IMR-90 (cell line): ENCODE measurements at regions not wholly inside any gene's neighbourhood (a gene's known extent, or its start where the extent isn't known, plus 50 kb on each side); places are given as distances from the start of the nearest gene placed in this dataset.

Experiments used
- ATAC-seq: fragments of 200-7000 bp; cut with Tn5 transposase; 2 replicates; pipeline ENCODE4 v1.9.1; 2020; ENCODE audit warnings: low read depth, mild to moderate bottlenecking, moderate library complexity
- BruUV-seq: library from RNA; stranded (reverse); fragments of 400-500 nt; replicated peaks from 2 replicates; lab custom pipeline; 2021; lab: Mats Ljungman, UMichigan
- CTCF ChIA-PET: fragments of 300-600 bp; formaldehyde crosslinking; extraction: SDS; loops from one replicate; lab custom pipeline; 2021; ENCODE audit warnings: antibody characterized with exemption; lab: Yijun Ruan, JAX
- POLR2A ChIA-PET: fragments of 300-600 bp; sonication (Branson Sonifier 250); formaldehyde crosslinking; loops from one replicate; lab custom pipeline; 2022; ENCODE audit warnings: antibody characterized with exemption; ENCODE audit not compliant: unreplicated experiment; lab: Charles Lee
- DNase-seq: peaks from one replicate; pipeline ENCODE4 v3.0.0; 2013
- H2AFZ ChIP-seq: replicated peaks from 2 replicates; pipeline ENCODE3; 2013; ENCODE audit warnings: low read length, mild to moderate bottlenecking; ENCODE audit not compliant: poor library complexity
- H2AK5ac ChIP-seq: 2 replicates; pipeline ENCODE4 v1.6.1; 2013; ENCODE audit warnings: low read depth, low read length, inconsistent platforms
- H2AK9ac ChIP-seq: replicated peaks from 2 replicates; pipeline ENCODE3; 2013; ENCODE audit warnings: mild to moderate bottlenecking, low read depth, low read length, moderate library complexity; ENCODE audit not compliant: poor library complexity
- H2BK120ac ChIP-seq: 2 replicates; pipeline ENCODE4 v1.6.1; 2013; ENCODE audit warnings: low read depth, low read length, inconsistent platforms
- H2BK15ac ChIP-seq: 3 replicates; pipeline ENCODE4 v1.6.1; 2013; ENCODE audit warnings: low read depth, low read length, inconsistent platforms
- H2BK20ac ChIP-seq: 2 replicates; pipeline ENCODE4 v1.6.1; 2013; ENCODE audit warnings: low read depth, mild to moderate bottlenecking, inconsistent platforms, low read length, moderate library complexity
- H2BK5ac ChIP-seq: 2 replicates; pipeline ENCODE4 v1.6.1; 2013; ENCODE audit warnings: mild to moderate bottlenecking, low read depth, low read length, inconsistent platforms; ENCODE audit not compliant: poor library complexity, severe bottlenecking
- H3K14ac ChIP-seq: replicated peaks from 2 replicates; pipeline ENCODE4 v1.6.1; 2013; ENCODE audit warnings: low read depth, low read length, inconsistent platforms
- H3K18ac ChIP-seq: 2 replicates; pipeline ENCODE4 v1.6.1; 2013; ENCODE audit warnings: low read depth, low read length, control low read depth
- H3K23ac ChIP-seq: 2 replicates; pipeline ENCODE4 v1.6.1; 2013; ENCODE audit warnings: low read depth, low read length, inconsistent platforms
- H3K27ac ChIP-seq: 2 replicates; pipeline ENCODE4 v1.5.1; 2013; ENCODE audit warnings: mild to moderate bottlenecking, control low read depth, low read length; ENCODE audit not compliant: insufficient read depth
- H3K27me3 ChIP-seq: 2 replicates; pipeline ENCODE4 v1.6.1; 2013; ENCODE audit warnings: low read length; ENCODE audit not compliant: control insufficient read depth, insufficient read depth
- H3K36me3 ChIP-seq: 2 replicates; pipeline ENCODE4 v1.6.1; 2013; ENCODE audit warnings: low read length, mixed read lengths; ENCODE audit not compliant: control insufficient read depth, insufficient read depth
- H3K4ac ChIP-seq: 2 replicates; pipeline ENCODE4 v1.6.1; 2013; ENCODE audit warnings: low read depth, low read length, inconsistent platforms
- H3K4me1 ChIP-seq: 2 replicates; pipeline ENCODE4 v1.6.1; 2013; ENCODE audit warnings: low read length, mixed read lengths; ENCODE audit not compliant: control insufficient read depth, insufficient read depth
- H3K4me2 ChIP-seq: 2 replicates; pipeline ENCODE4 v1.6.1; 2013; ENCODE audit warnings: low read depth, mild to moderate bottlenecking, control low read depth, low read length, moderate library complexity
- H3K4me3 ChIP-seq: 2 replicates; pipeline ENCODE4 v1.5.1; 2013; ENCODE audit warnings: low read depth, mild to moderate bottlenecking, control low read depth, low read length, moderate library complexity; ENCODE audit not compliant: insufficient read depth
- H3K56ac ChIP-seq: 2 replicates; pipeline ENCODE4 v1.6.1; 2013; ENCODE audit warnings: low read length, inconsistent platforms; ENCODE audit not compliant: insufficient read depth; ENCODE audit errors: extremely low read depth
- H3K79me1 ChIP-seq, 2 experiments: 2 replicates each; pipeline ENCODE4 v1.6.1; 2013; ENCODE audit warnings: low read length in 2 of 2, inconsistent platforms in 1 of 2, low read depth in 1 of 2
- H3K9ac ChIP-seq: 2 replicates; pipeline ENCODE4 v1.6.1; 2013; ENCODE audit warnings: low read depth, low read length, control low read depth
- H3K9me1 ChIP-seq: 2 replicates; pipeline ENCODE4 v1.6.1; 2013; ENCODE audit warnings: low read length, inconsistent platforms; ENCODE audit not compliant: insufficient read depth
- H3K9me3 ChIP-seq: 2 replicates; pipeline ENCODE4 v1.6.1; 2013; ENCODE audit warnings: low read length; ENCODE audit not compliant: control insufficient read depth, insufficient read depth
- H4K20me1 ChIP-seq: 2 replicates; pipeline ENCODE4 v1.6.1; 2013; ENCODE audit warnings: low read length, inconsistent platforms; ENCODE audit not compliant: insufficient read depth
- H4K5ac ChIP-seq: 2 replicates; pipeline ENCODE4 v1.6.1; 2013; ENCODE audit warnings: mild to moderate bottlenecking, low read depth, low read length, control low read depth
- H4K8ac ChIP-seq, 2 experiments: 2 replicates each; pipeline ENCODE4 v1.6.1; 2013; ENCODE audit warnings: low read depth in 2 of 2, low read length in 2 of 2, control low read depth in 1 of 2, inconsistent platforms in 1 of 2
- H4K91ac ChIP-seq: 2 replicates; pipeline ENCODE4 v1.6.1; 2013; ENCODE audit warnings: low read depth, low read length, inconsistent platforms; ENCODE audit not compliant: insufficient read depth
- BHLHE40 ChIP-seq: fragments of 150-350 bp; IDR thresholded peaks from 2 replicates; pipeline ENCODE4 v1.6.1; 2016; ENCODE audit warnings: mild to moderate bottlenecking, low read depth, low read length
- CEBPB ChIP-seq: IDR thresholded peaks from 2 replicates; pipeline ENCODE4 v1.6.1; 2012; ENCODE audit warnings: low read depth, low read length, improper control_type of control experiment
- CHD1 ChIP-seq: IDR thresholded peaks from 2 replicates; pipeline ENCODE4 v1.6.1; 2012; ENCODE audit warnings: low read depth, low read length, improper control_type of control experiment
- CTCF ChIP-seq: conservative IDR thresholded peaks from 2 replicates; pipeline ENCODE4 v1.5.1; 2012; ENCODE audit warnings: mild to moderate bottlenecking, low read depth, low read length, improper control_type of control experiment
- ELK1 ChIP-seq: fragments of 150-350 bp; IDR thresholded peaks from 2 replicates; pipeline ENCODE4 v1.6.1; 2016; ENCODE audit warnings: low read depth, mild to moderate bottlenecking, low read length, moderate library complexity, borderline replicate concordance
- MAZ ChIP-seq: IDR thresholded peaks from 2 replicates; pipeline ENCODE4 v1.6.1; 2012; ENCODE audit warnings: low read depth, mild to moderate bottlenecking, low read length, improper control_type of control experiment, moderate library complexity, borderline replicate concordance
- MXI1 ChIP-seq: IDR thresholded peaks from 2 replicates; pipeline ENCODE4 v1.6.1; 2012; ENCODE audit warnings: low read depth, mild to moderate bottlenecking, low read length, moderate library complexity, borderline replicate concordance
- NFE2L2 ChIP-seq: fragments of 150-350 bp; IDR thresholded peaks from 2 replicates; pipeline ENCODE4 v1.6.1; 2016; ENCODE audit warnings: low read depth, mild to moderate bottlenecking, low read length
- POLR2A ChIP-seq: IDR thresholded peaks from 2 replicates; pipeline ENCODE4 v1.6.1; 2012; ENCODE audit warnings: mild to moderate bottlenecking, low read depth, low read length
- RAD21 ChIP-seq: IDR thresholded peaks from 2 replicates; pipeline ENCODE4 v1.6.1; 2012; ENCODE audit warnings: low read length, improper control_type of control experiment
- RFX5 ChIP-seq: IDR thresholded peaks from 2 replicates; pipeline ENCODE4 v1.8.0; 2012; ENCODE audit warnings: low read depth, mild to moderate bottlenecking, low read length, moderate library complexity
- SMC3 ChIP-seq: fragments of 150-350 bp; IDR thresholded peaks from 2 replicates; pipeline ENCODE4 v1.6.1; 2016; ENCODE audit warnings: low read depth, mild to moderate bottlenecking, antibody characterized with exemption, low read length, moderate library complexity
- USF2 ChIP-seq: fragments of 150-350 bp; IDR thresholded peaks from 2 replicates; pipeline ENCODE4 v1.6.1; 2017; ENCODE audit warnings: mild to moderate bottlenecking, antibody characterized with exemption, low read length, low read depth
- WGBS, 2 experiments: methylation state at CpG; one replicate each; pipeline versions ENCODE4 v1.1.5 to v1.1.7; 2013; ENCODE audit warnings: missing lambda C conversion rate in 2 of 2; ENCODE audit not compliant: insufficient read length in 1 of 2; ENCODE audit errors: extremely low coverage in 2 of 2; 5-methylcytosine and 5-hydroxymethylcytosine counted together
- dilution Hi-C: fragments of 300-500 bp; cut with HindIII; formaldehyde crosslinking; loops from one replicate; pipeline ENCODE4 v1.14.3; 2018; ENCODE audit warnings: low sequenced_read_pairs; ENCODE audit not compliant: unreplicated experiment
- in situ Hi-C: fragments of 300-500 bp; cut with MboI; formaldehyde crosslinking; loops from 3 replicates; pipeline ENCODE4 v1.14.3; 2019; ENCODE audit warnings: low sequenced_read_pairs, inconsistent platforms, mixed read lengths
- intact Hi-C: fragments of 100-400 bp; cut with micrococcal nuclease; formaldehyde crosslinking; loops from 2 replicates; pipeline ENCODE4 v1.10.0; 2022

- H3K18ac ChIP-seq, result no peak overlapping the region
- no peak overlapping the region for H3K23ac ChIP-seq
- POLR2A ChIA-PET, result no interaction called here
- no peak overlapping the region for H2BK5ac ChIP-seq
- H3K4ac ChIP-seq, result no peak overlapping the region
- H2AFZ ChIP-seq, result no peak overlapping the region
- no peaks in the 10 kb centered on the region for H3K36me3 ChIP-seq
- H3K4me2 ChIP-seq, result no peak overlapping the region
- intact Hi-C loops (no loop called here), in situ Hi-C loops (no loop called here), dilution Hi-C loops (no loop called here)
- H3K9me1 ChIP-seq, result no peaks in the 10 kb centered on the region
- H3K9ac ChIP-seq, result no peak overlapping the region
- no peak overlapping the region for H2BK20ac ChIP-seq
- WGBS, 2 experiments, result no CpG with 5 or more reads among the region's 1 CpG
- no peak overlapping the region for H2BK15ac ChIP-seq
- no peaks in the 10 kb centered on the region for H4K20me1 ChIP-seq
- ATAC-seq (no peak), DNase-seq (no peak)
- TF ChIP-seq MXI1 (no peak), RFX5 (no peak), POLR2A (no peak), ELK1 (no peak), CTCF (no peak), SMC3 (no peak), CEBPB (no peak), NFE2L2 (no peak), USF2 (no peak), BHLHE40 (no peak), CHD1 (no peak), MAZ (no peak), RAD21 (no peak)
- H4K5ac ChIP-seq, result no peak overlapping the region
- H3K4me1 ChIP-seq, result no peaks in the 10 kb centered on the region
- H3K9me3 ChIP-seq, result peaks cover 6% of the 10 kb centered on the region
- no peak overlapping the region for H3K27ac ChIP-seq
- no peak overlapping the region for H3K14ac ChIP-seq
- no peaks in the 10 kb centered on the region for H3K79me1 ChIP-seq
- H3K56ac ChIP-seq, result no peak overlapping the region
- no TSS peak for BruUV-seq
- no peak overlapping the region for H4K8ac ChIP-seq
- H3K27me3 ChIP-seq, result no peaks in the 10 kb centered on the region
- no peak overlapping the region for H4K91ac ChIP-seq
- H2AK5ac ChIP-seq, result no peak overlapping the region
- no peak overlapping the region for H3K4me3 ChIP-seq
- H2BK120ac ChIP-seq, result no peak overlapping the region
- CTCF ChIA-PET, result no interaction called here
- H2AK9ac ChIP-seq, result no peak overlapping the region
These were observed 421.8 kb upstream of the ANO5 start for GRCh38 chr11:21771097-21771496.
